C4-2B (cell line): ENCODE measurements at regions not wholly inside any gene's neighbourhood (a gene's known extent, or its start where the extent isn't known, plus 50 kb on each side); places are given as distances from the start of the nearest gene placed in this dataset.
"Not testable (repeated sequence)": the region's sequence is repeated elsewhere in the genome, so short reads cannot be mapped to it uniquely, and the experiment has no call there.

ENCODE experiments used
- H3K27ac ChIP-seq: fragments of 450-650 bp; 2 replicates; pipeline ENCODE4 v1.5.1; 2017
- ZFX ChIP-seq: fragments of 450-650 bp; IDR thresholded peaks from 2 replicates; pipeline ENCODE4 v1.6.1; 2017
- TF ChIP-seq, protein P1 (sequence below): fragments of 450-650 bp; conservative IDR thresholded peaks from 2 replicates; pipeline ENCODE4 v1.5.1; 2017; ENCODE audit warnings: mild to moderate bottlenecking

DNA sequence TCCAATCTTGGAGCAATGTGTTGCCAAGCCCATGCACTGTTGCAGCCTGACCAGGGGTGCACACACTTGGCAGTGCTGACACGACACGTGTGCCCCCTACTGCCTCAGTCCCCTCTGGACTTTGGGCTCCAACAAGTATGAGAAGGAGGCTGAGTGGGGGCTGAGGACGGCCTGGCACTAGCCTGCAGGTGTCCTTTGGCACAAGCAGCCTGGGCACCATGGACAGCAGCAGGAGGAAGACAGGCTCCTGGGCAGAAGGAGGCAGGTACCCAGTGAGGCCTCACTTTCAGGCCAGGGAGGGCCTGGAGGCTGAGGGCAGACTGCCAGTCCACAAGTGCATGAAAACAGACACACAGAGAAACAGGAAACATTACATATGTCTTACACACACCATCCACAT lies 1702.9 kb upstream of the B3GALT2 start:
- TF ChIP-seq, protein P1, sequence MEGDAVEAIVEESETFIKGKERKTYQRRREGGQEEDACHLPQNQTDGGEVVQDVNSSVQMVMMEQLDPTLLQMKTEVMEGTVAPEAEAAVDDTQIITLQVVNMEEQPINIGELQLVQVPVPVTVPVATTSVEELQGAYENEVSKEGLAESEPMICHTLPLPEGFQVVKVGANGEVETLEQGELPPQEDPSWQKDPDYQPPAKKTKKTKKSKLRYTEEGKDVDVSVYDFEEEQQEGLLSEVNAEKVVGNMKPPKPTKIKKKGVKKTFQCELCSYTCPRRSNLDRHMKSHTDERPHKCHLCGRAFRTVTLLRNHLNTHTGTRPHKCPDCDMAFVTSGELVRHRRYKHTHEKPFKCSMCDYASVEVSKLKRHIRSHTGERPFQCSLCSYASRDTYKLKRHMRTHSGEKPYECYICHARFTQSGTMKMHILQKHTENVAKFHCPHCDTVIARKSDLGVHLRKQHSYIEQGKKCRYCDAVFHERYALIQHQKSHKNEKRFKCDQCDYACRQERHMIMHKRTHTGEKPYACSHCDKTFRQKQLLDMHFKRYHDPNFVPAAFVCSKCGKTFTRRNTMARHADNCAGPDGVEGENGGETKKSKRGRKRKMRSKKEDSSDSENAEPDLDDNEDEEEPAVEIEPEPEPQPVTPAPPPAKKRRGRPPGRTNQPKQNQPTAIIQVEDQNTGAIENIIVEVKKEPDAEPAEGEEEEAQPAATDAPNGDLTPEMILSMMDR = no peak
- TF ChIP-seq ZFX = no peak

GRCh38 chr1:194870860-194871259 lies 1684.4 kb upstream of the B3GALT2 start:
- TF ChIP-seq, protein P1 = no peak
- no peak for TF ChIP-seq ZFX
- no peak overlapping the region for H3K27ac ChIP-seq

More for the DNA sequence above, 1702.9 kb upstream of the B3GALT2 start:
- H3K27ac ChIP-seq = no peak overlapping the region

GRCh38 chr1:194866153-194866552 lies 1679.7 kb upstream of the B3GALT2 start:
- TF ChIP-seq, protein P1 = no peak
- TF ChIP-seq ZFX = no peak
- no peak overlapping the region for H3K27ac ChIP-seq

GRCh38 chr1:194865383-194865782 lies 1679.0 kb upstream of the B3GALT2 start:
- H3K27ac ChIP-seq = no peak overlapping the region

DNA sequence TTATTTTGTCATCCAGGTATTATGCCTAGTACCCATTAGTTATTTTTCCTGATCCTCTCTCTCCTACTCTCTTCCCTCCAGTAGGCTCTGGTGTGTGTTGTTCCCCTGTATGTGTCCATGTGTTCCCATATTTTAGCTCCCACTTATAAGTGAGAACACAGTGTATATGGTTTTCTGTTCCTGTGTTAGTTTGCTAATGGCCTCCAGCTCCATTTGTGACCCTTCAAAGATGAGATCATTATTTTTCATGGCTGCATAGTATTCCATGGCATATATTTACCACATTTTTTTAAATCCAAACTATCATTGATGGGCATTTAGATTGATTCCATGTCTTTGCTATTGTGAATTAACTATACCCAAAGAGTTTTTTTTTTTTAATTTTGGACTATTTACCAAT lies 1675.7 kb upstream of the B3GALT2 start:
- TF ChIP-seq ZFX = no peak
- TF ChIP-seq, protein P1 = no peak
- no peak overlapping the region for H3K27ac ChIP-seq

More at GRCh38 chr1:194865383-194865782, 1679.0 kb upstream of the B3GALT2 start:
- no peak for TF ChIP-seq ZFX
- TF ChIP-seq, protein P1 = no peak

- H3K27ac ChIP-seq = no peak overlapping the region
- TF ChIP-seq, protein P1 = no peak
- TF ChIP-seq ZFX = no peak
Observed at GRCh38 chr1:194860248-194861201, 1674.1 kb upstream of the B3GALT2 start.

- not testable (repeated sequence) for H3K27ac ChIP-seq
Observed at GRCh38 chr1:194859481-194860154, 1673.2 kb upstream of the B3GALT2 start.

DNA sequence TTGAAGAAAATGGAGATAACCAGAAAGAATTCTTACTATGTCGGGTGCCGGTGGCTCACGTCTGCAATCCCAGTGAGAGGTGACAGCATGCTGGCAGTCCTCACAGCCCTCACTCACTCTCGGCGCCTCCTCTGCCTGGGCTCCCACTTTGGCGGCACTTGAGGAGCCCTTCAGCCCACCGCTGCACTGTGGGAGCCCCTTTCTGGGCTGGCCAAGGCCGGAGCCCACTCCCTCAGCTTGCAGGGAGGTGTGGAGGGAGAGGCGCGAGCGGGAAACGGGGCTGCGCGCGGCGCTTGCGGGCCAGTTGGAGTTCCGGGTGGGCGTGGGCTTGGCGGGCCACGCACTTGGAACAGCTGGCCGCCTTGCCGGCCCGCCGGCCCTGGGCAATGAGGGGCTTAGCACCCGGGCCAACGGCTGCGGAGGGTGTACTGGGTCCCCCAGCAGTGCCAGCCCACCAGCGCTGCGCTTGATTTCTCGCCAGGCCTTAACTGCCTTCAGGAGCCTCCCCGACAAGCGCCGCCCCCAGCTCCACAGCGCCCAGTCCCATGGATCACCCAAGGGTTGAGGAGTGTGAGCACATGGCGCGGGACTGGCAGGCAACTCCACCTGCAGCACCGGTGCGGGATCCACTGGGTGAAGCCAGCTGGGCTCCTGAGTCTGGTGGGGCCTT lies 1672.5 kb upstream of the B3GALT2 start:
- H3K27ac ChIP-seq = not testable (repeated sequence)
